ENCODE measurements at regions not wholly inside any gene's neighbourhood (a gene's known extent, or its start where the extent isn't known, plus 50 kb on each side); places are given as distances from the start of the nearest gene placed in this dataset.
A peak's percentile ranks its signal among the peaks of the same experiment; 100 is the strongest.

DNA sequence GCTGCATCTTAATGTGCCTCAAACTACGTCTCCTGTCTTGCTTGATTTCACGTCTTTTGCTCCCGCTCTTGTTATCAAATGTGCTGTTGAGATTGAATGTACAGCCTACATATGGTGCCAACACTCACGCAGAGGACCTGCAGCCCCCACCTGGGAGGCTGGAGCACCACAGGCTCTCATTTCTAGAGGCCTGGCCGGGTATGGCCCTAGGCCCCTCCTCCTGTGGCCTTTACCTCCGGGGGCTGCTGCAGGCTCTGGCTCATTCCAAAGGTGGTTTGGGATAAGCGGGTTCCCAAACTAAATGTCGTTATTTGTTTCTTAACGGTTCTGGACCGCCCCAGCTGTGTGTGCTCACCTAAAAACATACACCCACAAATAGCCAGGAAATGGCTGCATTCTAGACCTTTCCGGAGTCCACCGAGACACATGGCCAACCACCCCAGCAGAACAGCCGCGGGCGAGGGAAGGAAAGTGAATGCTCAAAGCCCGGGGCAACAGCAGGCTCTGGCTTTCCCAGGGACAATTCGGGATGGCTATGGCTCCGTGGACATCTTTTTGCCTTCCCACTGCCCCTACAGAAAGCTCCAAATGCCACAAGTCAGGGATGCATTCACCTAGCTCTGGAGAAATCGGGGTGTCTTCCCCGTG is 105.9 kb downstream of the ENGASE start:
- TF ChIP-seq, protein P1, sequence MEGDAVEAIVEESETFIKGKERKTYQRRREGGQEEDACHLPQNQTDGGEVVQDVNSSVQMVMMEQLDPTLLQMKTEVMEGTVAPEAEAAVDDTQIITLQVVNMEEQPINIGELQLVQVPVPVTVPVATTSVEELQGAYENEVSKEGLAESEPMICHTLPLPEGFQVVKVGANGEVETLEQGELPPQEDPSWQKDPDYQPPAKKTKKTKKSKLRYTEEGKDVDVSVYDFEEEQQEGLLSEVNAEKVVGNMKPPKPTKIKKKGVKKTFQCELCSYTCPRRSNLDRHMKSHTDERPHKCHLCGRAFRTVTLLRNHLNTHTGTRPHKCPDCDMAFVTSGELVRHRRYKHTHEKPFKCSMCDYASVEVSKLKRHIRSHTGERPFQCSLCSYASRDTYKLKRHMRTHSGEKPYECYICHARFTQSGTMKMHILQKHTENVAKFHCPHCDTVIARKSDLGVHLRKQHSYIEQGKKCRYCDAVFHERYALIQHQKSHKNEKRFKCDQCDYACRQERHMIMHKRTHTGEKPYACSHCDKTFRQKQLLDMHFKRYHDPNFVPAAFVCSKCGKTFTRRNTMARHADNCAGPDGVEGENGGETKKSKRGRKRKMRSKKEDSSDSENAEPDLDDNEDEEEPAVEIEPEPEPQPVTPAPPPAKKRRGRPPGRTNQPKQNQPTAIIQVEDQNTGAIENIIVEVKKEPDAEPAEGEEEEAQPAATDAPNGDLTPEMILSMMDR (IDR thresholded peaks at IDR 0.05; ENCODE audit: insufficient read depth, low read depth, low read length, missing control alignments) = no peak
- no peak for DNase-seq (ENCODE audit: low read depth)
- H3K4me3 ChIP-seq (ENCODE audit: low read length) = no peak overlapping the region

DNA sequence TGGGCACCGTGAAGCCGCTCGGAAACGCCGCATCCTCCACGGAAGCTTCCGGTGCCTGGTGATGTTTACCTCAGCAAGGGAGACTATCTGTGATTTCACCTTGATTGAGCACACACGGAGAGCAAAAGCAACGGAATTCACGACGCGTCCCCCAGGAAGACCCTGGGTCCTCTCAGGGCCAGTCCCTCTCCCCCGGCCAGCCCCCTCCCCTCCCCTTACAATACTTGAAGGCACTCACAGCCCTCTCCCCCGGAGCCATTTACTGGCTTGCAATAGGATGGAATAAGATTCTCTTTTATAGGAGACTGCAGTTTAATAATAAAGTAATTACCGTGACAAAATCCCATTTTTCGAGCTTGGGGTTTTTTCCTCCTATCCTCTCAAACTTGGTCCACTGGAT is 104.7 kb downstream of the ENGASE start:
- H3K4me3 ChIP-seq (ENCODE audit: low read length) = no peak overlapping the region
- DNase-seq (ENCODE audit: low read depth) = no peak
- TF ChIP-seq, protein P1 (IDR thresholded peaks at IDR 0.05; ENCODE audit: insufficient read depth, low read depth, low read length, missing control alignments) = no peak

DNA sequence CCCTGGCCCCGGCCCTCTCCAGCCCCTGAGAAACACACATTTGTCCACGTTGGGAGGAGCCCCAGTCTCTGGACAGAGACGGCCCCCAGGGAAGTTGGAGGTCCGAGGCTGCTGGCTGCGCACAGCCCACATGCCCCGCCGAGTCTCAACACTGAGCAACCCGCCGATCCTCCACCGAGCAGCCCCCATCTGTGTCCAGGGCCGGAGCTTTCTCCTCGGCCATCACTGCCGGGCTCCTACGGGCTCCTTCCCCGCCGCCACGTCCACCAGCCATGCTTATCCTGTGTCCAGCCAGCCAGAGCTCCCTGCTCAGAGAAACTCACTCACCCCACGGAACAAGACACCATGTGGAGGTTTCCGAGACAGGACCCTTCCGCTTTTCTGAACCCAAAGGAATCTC is 103.3 kb downstream of the ENGASE start:
- no peak for DNase-seq (ENCODE audit: low read depth)
- H3K4me3 ChIP-seq (ENCODE audit: low read length) = no peak overlapping the region
- TF ChIP-seq, protein P1 (IDR thresholded peaks at IDR 0.05; ENCODE audit: insufficient read depth, low read depth, low read length, missing control alignments) = no peak

DNA sequence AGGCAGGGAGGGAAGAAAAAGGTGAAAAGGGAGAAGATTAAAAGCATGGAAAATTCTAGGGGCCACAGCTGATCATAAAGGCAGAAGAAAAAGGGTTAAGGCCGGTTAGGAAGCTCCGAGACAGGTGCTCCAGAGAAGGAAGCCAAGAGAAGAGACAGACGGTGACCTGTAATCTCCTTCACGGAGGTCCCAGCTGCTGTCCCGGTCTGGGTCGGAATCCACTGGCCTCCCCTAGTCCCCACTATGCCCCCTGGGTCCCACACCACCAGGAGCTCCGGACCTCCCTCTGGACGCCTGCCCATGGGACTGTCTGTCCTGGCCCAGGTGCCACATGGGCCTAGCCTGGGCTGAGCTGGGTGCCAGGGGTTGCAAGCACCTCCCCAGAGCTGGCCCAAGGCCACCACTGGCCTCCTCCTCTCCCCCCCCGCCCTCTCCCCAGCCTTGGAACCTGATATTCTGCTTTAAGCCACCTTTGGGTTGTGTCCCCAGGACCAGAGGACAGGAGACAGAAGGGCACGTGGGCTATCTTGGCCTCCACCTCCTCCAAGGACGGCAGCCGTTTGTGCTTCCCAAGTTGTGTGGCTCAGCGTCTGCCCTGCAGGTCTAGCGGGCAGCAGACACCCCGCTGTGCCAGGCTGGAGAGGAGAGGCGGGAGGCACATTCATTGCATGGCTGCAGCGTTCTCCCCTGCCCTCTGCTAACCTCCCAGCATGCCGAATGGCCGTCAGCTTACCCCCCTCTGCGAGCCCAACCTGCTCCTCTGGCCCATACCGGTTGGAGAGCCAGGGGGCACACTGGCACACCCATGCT is 102.4 kb downstream of the ENGASE start:
- DNase-seq (ENCODE audit: low read depth) = no peak
- TF ChIP-seq, protein P1 (IDR thresholded peaks at IDR 0.05; ENCODE audit: insufficient read depth, low read depth, low read length, missing control alignments) = no peak
- no peak overlapping the region for H3K4me3 ChIP-seq (ENCODE audit: low read length)

DNA sequence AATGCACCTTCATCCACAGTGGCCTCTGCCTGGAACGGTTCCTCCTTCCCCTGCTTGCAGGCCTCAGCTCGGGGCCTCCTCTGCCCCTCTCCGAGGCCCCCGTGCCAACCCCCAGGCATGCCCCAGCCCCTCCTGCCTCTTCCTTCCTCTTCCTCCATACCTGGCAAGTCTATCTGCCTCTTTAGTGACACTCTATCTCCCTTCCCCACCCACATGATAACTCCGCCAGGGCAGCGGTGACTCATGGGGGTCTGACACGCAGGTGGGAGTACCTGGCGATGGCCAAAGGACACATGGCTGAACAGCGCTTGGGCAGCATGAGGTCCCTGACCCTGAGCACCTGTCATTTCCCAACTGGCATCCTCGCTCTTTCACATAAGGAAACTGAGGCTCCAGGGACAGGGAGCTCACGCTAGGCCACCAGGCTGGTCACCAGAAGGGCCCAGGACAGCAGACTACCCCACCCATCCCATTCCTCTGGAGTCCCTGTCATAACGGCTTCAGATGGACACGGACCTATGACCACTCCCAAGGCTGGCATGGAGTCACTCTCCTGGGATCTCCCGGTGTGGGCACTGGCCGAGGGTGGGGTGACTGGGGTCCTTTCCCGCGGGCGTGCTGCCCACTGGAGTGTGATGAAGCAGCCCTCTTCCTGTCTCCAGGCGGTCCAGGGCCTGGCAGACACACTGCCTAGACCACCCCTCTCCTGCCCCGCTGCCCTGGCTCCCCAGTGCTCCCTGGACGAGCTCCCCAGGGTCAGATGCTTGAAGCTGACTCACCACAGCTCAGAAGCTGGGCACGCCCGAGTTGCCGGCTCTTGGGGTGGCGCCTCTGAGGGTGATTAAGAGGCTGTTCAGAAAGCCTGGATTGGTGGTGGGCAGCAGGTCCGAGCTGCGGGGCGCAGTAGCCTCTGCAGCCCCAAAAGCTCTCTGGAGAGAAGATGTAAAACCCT is 100.6 kb downstream of the ENGASE start:
- H3K4me3 ChIP-seq (ENCODE audit: low read length) = no peak overlapping the region
- TF ChIP-seq, protein P1 (IDR thresholded peaks at IDR 0.05; ENCODE audit: insufficient read depth, low read depth, low read length, missing control alignments) = no peak
- DNase-seq (ENCODE audit: low read depth) = peak; percentile 18

DNA sequence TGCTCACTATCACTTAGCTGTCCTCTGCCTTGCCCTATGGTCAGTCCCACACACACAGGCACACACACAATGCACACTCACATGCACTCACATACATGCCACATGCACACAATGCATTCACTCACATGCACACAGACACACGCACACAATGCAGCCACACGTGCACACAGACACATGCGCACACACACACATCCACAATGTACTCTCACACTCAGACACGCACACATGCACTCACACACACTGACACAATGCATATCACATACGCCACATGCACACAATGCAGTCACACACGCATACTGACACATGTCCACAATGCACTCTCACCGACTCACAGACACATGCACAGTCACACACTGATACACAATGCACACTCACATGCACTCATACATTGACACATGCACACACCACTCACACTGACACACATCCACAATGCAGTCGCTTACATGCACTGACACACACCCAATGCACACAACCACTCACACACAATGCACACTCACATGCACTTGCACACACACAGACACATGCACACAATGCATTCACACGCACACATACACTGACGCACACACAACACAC is 99.7 kb downstream of the ENGASE start:
- no peak overlapping the region for H3K4me3 ChIP-seq (ENCODE audit: low read length)
- TF ChIP-seq, protein P1 (IDR thresholded peaks at IDR 0.05; ENCODE audit: insufficient read depth, low read depth, low read length, missing control alignments) = no peak
- DNase-seq (ENCODE audit: low read depth) = no peak
